GM12891 (cell line): ENCODE measurements at regions not wholly inside any gene's neighbourhood (a gene's known extent, or its start where the extent isn't known, plus 50 kb on each side); places are given as distances from the start of the nearest gene placed in this dataset.

Source experiments
- PAX5 ChIP-seq: IDR thresholded peaks from 2 replicates; pipeline ENCODE4 v1.6.1; 2011; ENCODE audit warnings: low read length, moderate library complexity, mild to moderate bottlenecking; ENCODE audit not compliant: insufficient read depth, severe bottlenecking
- POLR2A ChIP-seq: IDR thresholded peaks from 2 replicates; pipeline ENCODE4 v1.6.1; 2011; ENCODE audit warnings: low read depth, low read length, control low read depth
- POLR2AphosphoS5 ChIP-seq: IDR thresholded peaks from 2 replicates; pipeline ENCODE4 v1.6.1; 2011; ENCODE audit warnings: low read depth, low read length, control low read depth
- SPI1 ChIP-seq: IDR thresholded peaks from 2 replicates; pipeline ENCODE4 v1.6.1; 2011; ENCODE audit warnings: low read depth, low read length, control low read depth

- TF ChIP-seq POLR2A, result no peak
- no peak for TF ChIP-seq POLR2AphosphoS5
- no peak for TF ChIP-seq PAX5
- no peak for TF ChIP-seq SPI1
Observed at GRCh38 chr13:34143637-34144036, 325.7 kb downstream of the RFC3 start.
